ENCODE measurements at regions not wholly inside any gene's neighbourhood (a gene's known extent, or its start where the extent isn't known, plus 50 kb on each side); places are given as distances from the start of the nearest gene placed in this dataset.

DNA sequence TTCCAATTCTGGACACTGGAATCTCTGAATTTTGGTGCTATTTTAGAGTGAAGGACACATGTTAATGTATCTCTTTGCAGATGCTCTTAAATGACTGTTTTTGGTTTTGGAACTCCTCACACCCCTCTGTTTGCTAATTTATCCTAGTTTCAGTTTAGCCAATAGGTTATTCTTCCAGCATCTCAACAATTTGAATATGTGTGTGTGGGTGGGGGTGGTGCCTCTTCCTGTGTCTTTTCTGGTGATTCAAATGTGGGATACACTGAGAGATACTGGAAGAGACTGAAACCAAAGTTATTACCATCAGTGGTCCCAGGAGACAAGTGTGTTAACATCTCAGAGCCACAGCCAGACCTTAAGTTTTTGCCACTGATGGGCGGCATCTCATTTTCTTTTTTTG is 1317.4 kb upstream of the TMEM132C start:
- Histone ChIP-seq H3K9ac (replicated peaks; ENCODE audit: extremely low read depth, insufficient read depth, low read length) (no peak overlapping the region), H4K20me1 (replicated peaks; ENCODE audit: control insufficient read depth, extremely low read depth, insufficient read depth, low read length) (no peaks in the 10 kb centered on the region), H3K9me3 (replicated peaks; ENCODE audit: control insufficient read depth, insufficient read depth, low read length) (peaks cover 4% of the 10 kb centered on the region), H3K9me1 (replicated peaks; ENCODE audit: control insufficient read depth, extremely low read depth, insufficient read depth, low read length) (no peaks in the 10 kb centered on the region), H3K4me3 (replicated peaks in 1 of 3; ENCODE audit: insufficient read depth in 1 of 3, low read depth in 1 of 3, low read length in 3 of 3) (no peak overlapping the region), H3K4me1 (ENCODE audit: control insufficient read depth, extremely low read depth, insufficient read depth, low read length) (no peaks in the 10 kb centered on the region), H3K27ac (ENCODE audit: insufficient read depth, low read depth, low read length) (no peak overlapping the region), H3K79me2 (ENCODE audit: control insufficient read depth, insufficient read depth, low read length) (no peaks in the 10 kb centered on the region), H3K36me3 (ENCODE audit: control insufficient read depth in 2 of 2, extremely low read depth in 1 of 2, insufficient read depth in 2 of 2, low read length in 2 of 2) (no peaks in the 10 kb centered on the region), H2AFZ (ENCODE audit: low read depth, low read length) (no peak overlapping the region), H3K4me2 (ENCODE audit: insufficient read depth, low read length) (no peak overlapping the region), H3K27me3 (ENCODE audit: control insufficient read depth in 2 of 2, insufficient read depth in 2 of 2, low read length in 2 of 2) (no peaks in the 10 kb centered on the region)
- TF ChIP-seq FOS (IDR thresholded peaks at IDR 0.05; ENCODE audit: borderline replicate concordance, insufficient read depth, low read length) (no peak), JUN (IDR thresholded peaks at IDR 0.05; ENCODE audit: borderline replicate concordance, insufficient read depth, insufficient read length, low read depth) (no peak), GATA2 (IDR thresholded peaks at IDR 0.05; ENCODE audit: insufficient read depth, insufficient read length, low read depth, low read length) (no peak), CTCF (IDR thresholded peaks at IDR 0.05; ENCODE audit: extremely low read depth in 1 of 2, insufficient read depth in 1 of 2, low read depth in 1 of 2, low read length in 2 of 2) (no peak), POLR2A (IDR thresholded peaks at IDR 0.05; ENCODE audit: low read depth, low read length) (no peak), EZH2 (IDR thresholded peaks at IDR 0.05; ENCODE audit: borderline replicate concordance, low read depth, low read length, severe bottlenecking) (no peak), MYC (IDR thresholded peaks at IDR 0.05; ENCODE audit: low read depth, low read length) (no peak)
- dilution Hi-C loops (cut with MboI; ENCODE audit: extremely low pct_ligation_motif_present, low sequenced_read_pairs), result no loop called here
- DNase-seq (ENCODE audit: low read depth, low spot score) (no peak), FAIRE-seq (no peak)
- CTCF ChIA-PET, result no interaction called here
- intact Hi-C loops (cut with micrococcal nuclease), result no loop called here
- POLR2A ChIA-PET, result no interaction called here
- BruUV-seq (replicated peaks), result no TSS peak

DNA sequence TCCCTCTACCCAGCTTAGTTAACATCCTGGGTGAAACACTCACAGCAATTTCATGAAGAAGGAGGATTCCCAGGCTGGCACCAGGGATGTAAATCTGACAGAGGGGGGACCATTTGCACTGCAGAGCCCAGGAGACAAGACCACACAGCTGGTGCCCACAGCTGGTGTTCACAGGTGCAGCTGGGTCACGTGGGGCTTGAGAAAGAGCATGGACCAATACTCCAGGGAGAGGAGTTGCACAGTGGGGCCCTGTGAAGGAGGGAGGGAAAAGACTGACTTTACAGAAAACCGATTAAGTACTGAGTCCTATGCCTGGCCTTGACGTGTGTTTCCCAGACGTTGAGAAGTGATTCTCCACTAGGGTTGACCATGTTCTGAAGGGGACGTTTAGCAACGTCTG is 1316.7 kb upstream of the TMEM132C start:
- Histone ChIP-seq H3K4me2 (ENCODE audit: insufficient read depth, low read length) (no peak overlapping the region), H3K9me3 (replicated peaks; ENCODE audit: control insufficient read depth, insufficient read depth, low read length) (peaks cover 2% of the 10 kb centered on the region), H3K27me3 (ENCODE audit: control insufficient read depth in 2 of 2, insufficient read depth in 2 of 2, low read length in 2 of 2) (no peaks in the 10 kb centered on the region), H3K9ac (replicated peaks; ENCODE audit: extremely low read depth, insufficient read depth, low read length) (no peak overlapping the region), H3K4me1 (ENCODE audit: control insufficient read depth, extremely low read depth, insufficient read depth, low read length) (no peaks in the 10 kb centered on the region), H3K27ac (ENCODE audit: insufficient read depth, low read depth, low read length) (no peak overlapping the region), H2AFZ (ENCODE audit: low read depth, low read length) (no peak overlapping the region), H3K9me1 (replicated peaks; ENCODE audit: control insufficient read depth, extremely low read depth, insufficient read depth, low read length) (no peaks in the 10 kb centered on the region), H3K79me2 (ENCODE audit: control insufficient read depth, insufficient read depth, low read length) (no peaks in the 10 kb centered on the region), H3K36me3 (ENCODE audit: control insufficient read depth in 2 of 2, extremely low read depth in 1 of 2, insufficient read depth in 2 of 2, low read length in 2 of 2) (no peaks in the 10 kb centered on the region), H3K4me3 (replicated peaks in 1 of 3; ENCODE audit: insufficient read depth in 1 of 3, low read depth in 1 of 3, low read length in 3 of 3) (no peak overlapping the region), H4K20me1 (replicated peaks; ENCODE audit: control insufficient read depth, extremely low read depth, insufficient read depth, low read length) (no peaks in the 10 kb centered on the region)
- ChIA-PET POLR2A (no interaction called here), CTCF (no interaction called here)
- FAIRE-seq, result no peak
- intact Hi-C loops (cut with micrococcal nuclease) (no loop called here), dilution Hi-C loops (cut with MboI; ENCODE audit: extremely low pct_ligation_motif_present, low sequenced_read_pairs) (no loop called here)
- DNase-seq (ENCODE audit: low read depth, low spot score), result no peak
- no peak for TF ChIP-seq JUN (IDR thresholded peaks at IDR 0.05; ENCODE audit: borderline replicate concordance, insufficient read depth, insufficient read length, low read depth)
- TF ChIP-seq CTCF (IDR thresholded peaks at IDR 0.05; ENCODE audit: extremely low read depth in 1 of 2, insufficient read depth in 1 of 2, low read depth in 1 of 2, low read length in 2 of 2), result no peak
- no peak for TF ChIP-seq POLR2A (IDR thresholded peaks at IDR 0.05; ENCODE audit: low read depth, low read length)
- no peak for TF ChIP-seq POLR2AphosphoS5 (IDR thresholded peaks at IDR 0.05; ENCODE audit: insufficient read depth, low read depth, low read length)
- no peak for TF ChIP-seq MAX (IDR thresholded peaks at IDR 0.05; ENCODE audit: insufficient read depth, insufficient read length)
- no peak for TF ChIP-seq GATA2 (IDR thresholded peaks at IDR 0.05; ENCODE audit: insufficient read depth, insufficient read length, low read depth, low read length)
- TF ChIP-seq FOS (IDR thresholded peaks at IDR 0.05; ENCODE audit: borderline replicate concordance, insufficient read depth, low read length), result no peak
- TF ChIP-seq EZH2 (IDR thresholded peaks at IDR 0.05; ENCODE audit: borderline replicate concordance, low read depth, low read length, severe bottlenecking), result no peak
- TF ChIP-seq MYC (IDR thresholded peaks at IDR 0.05; ENCODE audit: low read depth, low read length), result no peak
- no TSS peak for BruUV-seq (replicated peaks)

Measured in endothelial cell of umbilical vein (primary cell).